GM10248 (cell line): ENCODE measurements at regions not wholly inside any gene's neighbourhood (a gene's known extent, or its start where the extent isn't known, plus 50 kb on each side); places are given as distances from the start of the nearest gene placed in this dataset.

Experiments used
- CTCF ChIA-PET: fragments of 300-600 bp; sonication (Branson Sonifier 250); formaldehyde crosslinking; extraction: SDS; loops from one replicate; lab custom pipeline; 2021; ENCODE audit warnings: antibody characterized with exemption; lab: Yijun Ruan, JAX
- POLR2A ChIA-PET: fragments of 350-650 bp; sonication (Branson Sonifier 250); formaldehyde crosslinking; extraction: SDS; loops from one replicate; lab custom pipeline; 2020; ENCODE audit warnings: antibody characterized with exemption; lab: Yijun Ruan, JAX
- DNase-seq: peaks from one replicate; pipeline ENCODE4 v3.0.0; 2012; ENCODE audit errors: extremely low spot score
- CTCF ChIP-seq: IDR thresholded peaks from 2 replicates; pipeline ENCODE4 v1.5.1; 2012; ENCODE audit warnings: mild to moderate bottlenecking, low read depth; ENCODE audit errors: extremely low read depth, missing control alignments, control extremely low read depth

GRCh38 chr13:102508411-102508810 lies 88.4 kb upstream of the TPP2 start:
- CTCF ChIA-PET, result no interaction called here
- POLR2A ChIA-PET, result no interaction called here
- no peak for TF ChIP-seq CTCF
- no peak for DNase-seq

- ChIA-PET POLR2A (no interaction called here), CTCF (no interaction called here)
- no peak for TF ChIP-seq CTCF
- DNase-seq, result no peak
These were observed 92.8 kb upstream of the TPP2 start for GRCh38 chr13:102504002-102504401.

GRCh38 chr13:102495663-102496062 lies 93.8 kb upstream of the FGF14 start:
- CTCF ChIA-PET, result interaction anchor here (1.3 to 2.0 kb wide), 2 partner anchors 60 to 84 kb away, joined by 3 to 4 read pairs; no protein-coding TSS in a partner anchor
- POLR2A ChIA-PET, result no interaction called here
- no peak for TF ChIP-seq CTCF
- DNase-seq, result no peak

GRCh38 chr13:102487330-102487729 lies 85.5 kb upstream of the FGF14 start:
- DNase-seq, result no peak
- no peak for TF ChIP-seq CTCF
- ChIA-PET CTCF (no interaction called here), POLR2A (no interaction called here)

GRCh38 chr13:102484329-102484728 lies 82.5 kb upstream of the FGF14 start:
- CTCF ChIA-PET, result no interaction called here
- DNase-seq, result no peak
- POLR2A ChIA-PET, result no interaction called here
- no peak for TF ChIP-seq CTCF

GRCh38 chr13:102472650-102473049 lies 70.8 kb upstream of the FGF14 start:
- no peak for TF ChIP-seq CTCF
- ChIA-PET POLR2A (no interaction called here), CTCF (no interaction called here)
- DNase-seq, result no peak
